Nephron (organoid): ENCODE measurements at regions not wholly inside any gene's neighbourhood (a gene's known extent, or its start where the extent isn't known, plus 50 kb on each side); places are given as distances from the start of the nearest gene placed in this dataset.
A peak's percentile ranks its signal among the peaks of the same experiment; 100 is the strongest.

Source experiments
- H3K27ac Mint-ChIP-seq, 3 experiments: 2 replicates each; pipeline ENCODE4 v1.8.0; 2020; ENCODE audit warnings: mixed read lengths in 3 of 3, mild to moderate bottlenecking in 2 of 3, moderate library complexity in 1 of 3
- H3K27me3 Mint-ChIP-seq: 2 replicates; pipeline ENCODE4 v1.8.0; 2021; ENCODE audit warnings: low read depth, mild to moderate bottlenecking, moderate library complexity, mixed read lengths
- H3K36me3 Mint-ChIP-seq: 2 replicates; pipeline ENCODE4 v1.8.0; 2020; ENCODE audit warnings: low read depth, mixed read lengths
- H3K4me1 Mint-ChIP-seq: 2 replicates; pipeline ENCODE4 v1.8.0; 2020; ENCODE audit warnings: mixed read lengths
- H3K4me3 Mint-ChIP-seq, 3 experiments: 2 replicates each; pipeline ENCODE4 v1.8.0; 2020; ENCODE audit warnings: mild to moderate bottlenecking in 3 of 3, mixed read lengths in 3 of 3, moderate library complexity in 2 of 3
- H3K9me3 Mint-ChIP-seq: 2 replicates; pipeline ENCODE4 v1.8.0; 2020; ENCODE audit warnings: mixed read lengths
- TF ChIP-seq, protein P1 (sequence below), 3 experiments: fragments of 200-600 bp; sonication (generic); IDR thresholded peaks; one replicate each; pipeline ENCODE4 v1.5.0; 2021; ENCODE audit warnings: antibody characterized with exemption in 3 of 3; ENCODE audit not compliant: unreplicated experiment in 3 of 3

DNA sequence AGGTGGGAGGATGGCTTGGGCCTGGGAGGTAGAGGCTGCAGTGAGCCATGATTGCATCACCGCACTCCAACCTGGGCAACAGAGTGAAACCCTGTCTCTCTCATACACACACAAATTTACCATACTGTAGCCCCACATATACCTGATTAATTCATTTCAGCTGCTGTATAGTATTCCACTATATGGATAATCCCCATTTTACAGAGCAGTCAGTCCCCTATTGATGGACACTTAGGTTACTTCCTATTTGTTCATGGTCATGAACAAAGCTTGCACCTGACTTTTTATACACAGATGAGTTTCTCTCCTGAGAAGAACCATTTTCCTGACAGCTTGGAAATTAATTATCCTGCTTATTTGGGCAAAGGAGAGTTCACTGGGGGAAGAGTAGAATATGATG is 59.2 kb downstream of the EMX2 start:
- H3K9me3 Mint-ChIP-seq, result no peaks in the 10 kb centered on the region
- no peak overlapping the region for H3K27ac Mint-ChIP-seq
- no peak overlapping the region for H3K4me3 Mint-ChIP-seq
- H3K27me3 Mint-ChIP-seq, result peaks cover 25% of the 10 kb centered on the region
- TF ChIP-seq, protein P1, sequence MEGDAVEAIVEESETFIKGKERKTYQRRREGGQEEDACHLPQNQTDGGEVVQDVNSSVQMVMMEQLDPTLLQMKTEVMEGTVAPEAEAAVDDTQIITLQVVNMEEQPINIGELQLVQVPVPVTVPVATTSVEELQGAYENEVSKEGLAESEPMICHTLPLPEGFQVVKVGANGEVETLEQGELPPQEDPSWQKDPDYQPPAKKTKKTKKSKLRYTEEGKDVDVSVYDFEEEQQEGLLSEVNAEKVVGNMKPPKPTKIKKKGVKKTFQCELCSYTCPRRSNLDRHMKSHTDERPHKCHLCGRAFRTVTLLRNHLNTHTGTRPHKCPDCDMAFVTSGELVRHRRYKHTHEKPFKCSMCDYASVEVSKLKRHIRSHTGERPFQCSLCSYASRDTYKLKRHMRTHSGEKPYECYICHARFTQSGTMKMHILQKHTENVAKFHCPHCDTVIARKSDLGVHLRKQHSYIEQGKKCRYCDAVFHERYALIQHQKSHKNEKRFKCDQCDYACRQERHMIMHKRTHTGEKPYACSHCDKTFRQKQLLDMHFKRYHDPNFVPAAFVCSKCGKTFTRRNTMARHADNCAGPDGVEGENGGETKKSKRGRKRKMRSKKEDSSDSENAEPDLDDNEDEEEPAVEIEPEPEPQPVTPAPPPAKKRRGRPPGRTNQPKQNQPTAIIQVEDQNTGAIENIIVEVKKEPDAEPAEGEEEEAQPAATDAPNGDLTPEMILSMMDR (IDR thresholded peaks at IDR 0.05; ENCODE audit: unreplicated experiment in 3 of 3), result no peak
- no peaks in the 10 kb centered on the region for H3K4me1 Mint-ChIP-seq
- no peaks in the 10 kb centered on the region for H3K36me3 Mint-ChIP-seq

DNA sequence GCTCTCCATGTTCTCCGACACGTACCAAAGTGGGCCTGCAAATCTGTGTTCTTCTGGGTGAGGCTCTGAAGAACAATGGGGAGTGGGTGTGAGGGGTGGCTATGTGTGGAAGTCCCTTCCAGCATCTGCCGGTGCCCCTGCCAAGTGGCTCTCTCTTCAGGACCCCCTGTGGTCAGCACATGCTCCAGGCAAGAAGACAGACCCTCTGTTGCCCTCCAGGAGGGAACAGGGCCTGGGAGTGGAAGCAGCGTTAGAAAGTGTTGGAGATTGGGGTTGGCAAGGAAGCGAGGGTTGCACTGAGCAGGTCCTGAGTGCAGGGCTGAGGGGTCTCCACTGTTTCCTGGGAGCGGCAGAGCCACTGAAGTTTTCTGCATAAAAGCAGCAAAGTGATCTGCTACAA is 60.5 kb downstream of the EMX2 start:
- Mint-ChIP-seq H3K9me3 (no peaks in the 10 kb centered on the region), H3K27me3 (peaks cover 28% of the 10 kb centered on the region), H3K4me3 (no peak overlapping the region), H3K36me3 (no peaks in the 10 kb centered on the region), H3K4me1 (no peaks in the 10 kb centered on the region), H3K27ac (no peak overlapping the region)
- TF ChIP-seq, protein P1 (IDR thresholded peaks at IDR 0.05; ENCODE audit: unreplicated experiment in 3 of 3), result no peak

DNA sequence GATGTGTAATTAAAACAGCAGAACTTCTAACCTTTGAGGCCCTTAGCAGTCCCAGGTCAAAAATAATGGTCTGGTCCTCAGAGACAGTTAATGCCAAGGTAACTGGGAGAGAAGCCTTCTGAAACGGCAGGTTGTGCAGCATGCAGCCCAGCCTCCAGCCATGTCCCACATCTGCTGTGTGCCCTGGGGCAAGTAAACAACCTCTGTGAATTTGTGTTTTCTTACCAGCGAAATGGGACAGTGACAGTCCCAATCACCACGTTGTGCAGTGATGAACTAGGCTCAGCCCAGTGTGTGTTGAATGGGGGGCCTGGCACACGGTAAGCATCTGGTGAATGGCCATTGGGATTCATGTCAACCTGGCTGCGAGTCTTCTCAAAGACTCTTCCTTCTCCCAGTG is 61.2 kb downstream of the EMX2 start:
- no peak overlapping the region for H3K27ac Mint-ChIP-seq
- TF ChIP-seq, protein P1 (IDR thresholded peaks at IDR 0.05; ENCODE audit: unreplicated experiment in 3 of 3), result no peak
- H3K4me1 Mint-ChIP-seq, result no peaks in the 10 kb centered on the region
- H3K4me3 Mint-ChIP-seq, result no peak overlapping the region
- H3K27me3 Mint-ChIP-seq, result peaks cover 28% of the 10 kb centered on the region
- no peaks in the 10 kb centered on the region for H3K9me3 Mint-ChIP-seq
- H3K36me3 Mint-ChIP-seq, result no peaks in the 10 kb centered on the region

DNA sequence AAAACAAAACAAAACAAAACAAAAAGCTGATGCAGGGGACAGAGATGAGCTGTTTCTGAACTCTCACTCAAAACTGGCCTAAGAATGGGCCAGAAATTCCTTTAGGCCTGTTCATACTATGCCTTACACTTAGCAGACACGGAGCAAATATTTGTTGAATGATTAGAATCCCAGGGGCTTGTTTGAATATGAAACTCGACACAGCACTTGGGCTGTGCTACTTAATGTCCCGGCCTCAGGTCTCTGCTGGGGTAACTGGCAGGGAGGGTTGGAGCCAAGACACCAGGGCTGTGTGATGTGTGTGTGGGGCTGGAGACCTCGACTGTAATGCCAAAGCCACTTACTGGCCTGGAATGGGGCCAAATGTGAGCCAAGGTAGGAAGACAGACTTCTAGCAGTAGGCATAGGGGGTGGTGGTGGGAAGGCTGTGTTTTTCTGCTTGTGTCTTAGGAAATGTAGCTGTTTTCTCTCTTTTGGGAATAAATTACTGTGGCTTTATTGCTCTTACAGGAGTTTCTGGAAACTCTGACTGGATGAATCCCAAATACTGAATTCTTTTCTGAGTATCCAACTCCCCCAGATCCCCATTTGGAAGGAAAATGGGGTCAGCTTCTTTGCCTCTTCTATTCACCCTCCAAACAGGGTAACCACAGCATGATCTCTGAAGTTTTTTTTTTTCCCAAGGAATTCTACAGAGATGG is 66.7 kb downstream of the EMX2 start:
- H3K27me3 Mint-ChIP-seq, result peaks cover 29% of the 10 kb centered on the region
- TF ChIP-seq, protein P1 (IDR thresholded peaks at IDR 0.05; ENCODE audit: unreplicated experiment in 3 of 3), result no peak
- H3K4me3 Mint-ChIP-seq, result peak overlapping the region; percentile 5 to 36 (median 22)
- H3K27ac Mint-ChIP-seq, result peak overlapping the region; percentile 85 to 98 (median 90)
- H3K9me3 Mint-ChIP-seq, result no peaks in the 10 kb centered on the region
- H3K4me1 Mint-ChIP-seq, result peaks cover 25% of the 10 kb centered on the region
- H3K36me3 Mint-ChIP-seq, result no peaks in the 10 kb centered on the region

DNA sequence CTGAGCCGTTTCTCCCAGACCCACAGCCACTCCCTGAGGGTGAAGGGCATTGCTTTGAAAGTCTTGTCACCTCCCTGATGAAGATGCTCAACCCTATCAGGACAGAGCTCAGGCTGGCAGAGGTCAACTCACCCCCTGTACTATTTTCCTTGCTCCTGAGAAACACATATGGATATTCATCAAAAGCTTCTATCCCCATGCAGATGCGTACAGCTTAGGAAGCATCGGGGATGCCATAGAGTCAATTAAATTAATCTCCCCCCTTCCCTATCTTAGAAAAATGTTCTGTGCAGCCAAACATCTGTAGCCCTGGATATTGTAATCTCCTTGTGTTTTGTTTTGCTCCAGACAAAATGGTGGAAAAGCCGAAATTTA is 67.2 kb downstream of the EMX2 start:
- TF ChIP-seq, protein P1 (IDR thresholded peaks at IDR 0.05; ENCODE audit: unreplicated experiment in 3 of 3), result no peak
- Mint-ChIP-seq H3K9me3 (no peaks in the 10 kb centered on the region), H3K4me3 (no peak overlapping the region)

DNA sequence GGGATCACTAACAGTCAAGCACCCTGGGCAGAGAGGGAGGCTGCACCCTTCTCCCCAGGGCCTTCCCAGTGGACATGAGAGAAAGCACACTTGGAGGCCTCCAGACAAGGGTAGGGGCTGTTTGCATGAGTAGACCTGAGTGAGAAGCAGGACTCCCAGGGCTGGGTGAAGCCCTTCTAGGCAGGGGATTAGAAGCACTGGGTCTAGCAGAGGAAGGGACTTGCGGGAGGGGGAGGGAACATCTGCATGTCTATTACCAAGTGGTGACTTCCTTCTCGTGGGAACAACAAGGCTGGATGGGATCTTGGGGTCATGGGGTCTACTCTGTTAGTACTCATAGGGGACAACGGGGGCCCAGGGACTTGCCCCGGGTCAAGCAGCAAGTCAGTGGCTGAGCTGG is 67.8 kb downstream of the EMX2 start:
- no peaks in the 10 kb centered on the region for H3K36me3 Mint-ChIP-seq
- TF ChIP-seq, protein P1 (IDR thresholded peaks at IDR 0.05; ENCODE audit: unreplicated experiment in 3 of 3), result no peak

More for the DNA sequence above, 67.2 kb downstream of the EMX2 start:
- Mint-ChIP-seq H3K27ac (peak overlapping the region; percentile 85 to 98 (median 90)), H3K4me1 (peaks cover 25% of the 10 kb centered on the region), H3K36me3 (no peaks in the 10 kb centered on the region), H3K27me3 (peaks cover 26% of the 10 kb centered on the region)

More for the DNA sequence above, 67.8 kb downstream of the EMX2 start:
- Mint-ChIP-seq H3K9me3 (no peaks in the 10 kb centered on the region), H3K4me3 (no peak overlapping the region), H3K27ac (peak overlapping the region; percentile 85 to 98 (median 90)), H3K4me1 (peaks cover 25% of the 10 kb centered on the region), H3K27me3 (peaks cover 25% of the 10 kb centered on the region)
